ENCODE measurements at regions not wholly inside any gene's neighbourhood (a gene's known extent, or its start where the extent isn't known, plus 50 kb on each side); places are given as distances from the start of the nearest gene placed in this dataset.

DNA sequence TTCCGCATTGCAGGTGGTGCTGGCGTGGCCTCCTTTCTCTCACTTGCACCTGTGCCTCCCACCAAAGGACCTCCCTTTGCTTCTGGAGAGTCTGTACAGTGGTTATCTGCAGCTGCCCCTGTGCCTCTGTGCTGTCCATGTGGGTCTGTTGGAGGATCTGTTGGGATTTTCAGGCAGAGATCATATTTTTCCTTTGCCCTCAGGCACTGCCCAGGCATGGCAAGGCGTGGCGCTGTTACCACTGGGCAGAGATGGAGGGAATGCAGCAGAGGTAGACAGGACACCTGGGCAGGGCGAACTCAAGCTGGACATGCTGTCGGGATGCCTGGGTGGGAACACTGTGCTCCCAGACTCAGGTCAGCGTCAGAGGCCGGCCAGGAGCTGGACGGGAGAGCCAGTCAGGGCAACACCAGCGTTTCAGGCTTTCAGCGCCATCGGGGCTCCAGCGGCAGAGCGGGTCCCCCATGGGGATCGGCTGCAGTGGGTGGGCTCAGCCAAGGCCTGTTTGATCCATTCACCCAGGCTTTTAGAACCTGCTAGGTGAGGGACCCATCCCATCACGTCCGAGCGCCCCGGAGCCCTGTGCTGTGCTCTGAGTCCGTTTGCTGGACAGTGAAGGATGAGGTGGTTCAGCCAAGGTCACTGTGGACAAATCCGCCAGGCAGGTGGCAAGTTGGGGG, 718.9 kb downstream of the BRD1 start:
- no peak overlapping the region for H3K9ac ChIP-seq (ENCODE audit: low read length)
- TF ChIP-seq EZH2phosphoT487 (conservative IDR thresholded peaks at IDR 0.05; ENCODE audit: low read length): no peak
- TF ChIP-seq, protein P1, sequence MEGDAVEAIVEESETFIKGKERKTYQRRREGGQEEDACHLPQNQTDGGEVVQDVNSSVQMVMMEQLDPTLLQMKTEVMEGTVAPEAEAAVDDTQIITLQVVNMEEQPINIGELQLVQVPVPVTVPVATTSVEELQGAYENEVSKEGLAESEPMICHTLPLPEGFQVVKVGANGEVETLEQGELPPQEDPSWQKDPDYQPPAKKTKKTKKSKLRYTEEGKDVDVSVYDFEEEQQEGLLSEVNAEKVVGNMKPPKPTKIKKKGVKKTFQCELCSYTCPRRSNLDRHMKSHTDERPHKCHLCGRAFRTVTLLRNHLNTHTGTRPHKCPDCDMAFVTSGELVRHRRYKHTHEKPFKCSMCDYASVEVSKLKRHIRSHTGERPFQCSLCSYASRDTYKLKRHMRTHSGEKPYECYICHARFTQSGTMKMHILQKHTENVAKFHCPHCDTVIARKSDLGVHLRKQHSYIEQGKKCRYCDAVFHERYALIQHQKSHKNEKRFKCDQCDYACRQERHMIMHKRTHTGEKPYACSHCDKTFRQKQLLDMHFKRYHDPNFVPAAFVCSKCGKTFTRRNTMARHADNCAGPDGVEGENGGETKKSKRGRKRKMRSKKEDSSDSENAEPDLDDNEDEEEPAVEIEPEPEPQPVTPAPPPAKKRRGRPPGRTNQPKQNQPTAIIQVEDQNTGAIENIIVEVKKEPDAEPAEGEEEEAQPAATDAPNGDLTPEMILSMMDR (IDR thresholded peaks at IDR 0.05; ENCODE audit: insufficient read depth, low read length, poor library complexity, severe bottlenecking): no peak
- H3K36me3 ChIP-seq (ENCODE audit: low read length): no peaks in the 10 kb centered on the region
- H3K27ac ChIP-seq (ENCODE audit: low read depth, low read length): no peak overlapping the region
- H3K79me2 ChIP-seq (ENCODE audit: insufficient read depth, low read length): no peaks in the 10 kb centered on the region
- H3K27me3 ChIP-seq (ENCODE audit: low read length): no peaks in the 10 kb centered on the region
- H3K9me2 ChIP-seq (replicated peaks; ENCODE audit: insufficient read depth, low read length): no peaks in the 10 kb centered on the region
- no peak overlapping the region for H3K4me3 ChIP-seq (ENCODE audit: insufficient read depth, low read length, poor library complexity, severe bottlenecking)
- H3K9me3 ChIP-seq (ENCODE audit: insufficient read depth, low read length): no peaks in the 10 kb centered on the region
- no peak overlapping the region for H3K4me2 ChIP-seq (ENCODE audit: low read depth, low read length, poor library complexity, severe bottlenecking)
- no peaks in the 10 kb centered on the region for H3F3A ChIP-seq (ENCODE audit: insufficient read depth)
- no peak overlapping the region for H2AFZ ChIP-seq (ENCODE audit: low read depth, low read length, severe bottlenecking)
- no peaks in the 10 kb centered on the region for H4K20me1 ChIP-seq (ENCODE audit: low read depth, low read length)

DNA sequence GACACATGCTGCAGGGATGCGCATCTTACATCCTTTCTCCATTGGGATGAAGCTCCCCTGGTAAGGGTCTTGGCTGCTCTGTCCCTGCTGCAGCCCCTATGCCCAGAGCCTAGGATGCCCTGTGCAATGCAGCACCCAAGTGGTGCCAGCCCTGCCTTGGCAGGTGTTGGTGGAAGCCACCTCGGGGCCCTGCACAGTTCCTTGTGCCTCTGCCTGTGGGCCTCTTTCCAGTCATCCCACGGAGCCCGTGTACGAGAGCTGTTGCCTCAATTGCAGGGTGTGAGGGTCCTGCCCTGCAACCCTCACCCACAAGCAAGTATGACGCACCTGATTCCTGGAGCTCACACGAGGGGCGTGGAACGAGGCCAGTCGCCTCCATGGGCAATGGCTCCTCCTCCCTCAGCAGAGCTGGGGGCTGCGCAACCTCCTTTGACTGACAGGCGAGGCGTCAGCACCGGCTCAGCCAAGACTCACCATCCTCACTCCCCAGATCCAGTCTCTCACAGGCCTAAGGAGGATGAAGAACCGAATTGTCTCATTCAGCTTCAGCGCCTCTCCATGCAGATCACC, 719.6 kb downstream of the BRD1 start:
- Histone ChIP-seq H3K9me3 (ENCODE audit: insufficient read depth, low read length) (no peaks in the 10 kb centered on the region), H3K27ac (ENCODE audit: low read depth, low read length) (no peak overlapping the region), H3K9ac (ENCODE audit: low read length) (no peak overlapping the region), H3K36me3 (ENCODE audit: low read length) (no peaks in the 10 kb centered on the region), H3K79me2 (ENCODE audit: insufficient read depth, low read length) (no peaks in the 10 kb centered on the region), H3F3A (ENCODE audit: insufficient read depth) (no peaks in the 10 kb centered on the region), H3K27me3 (ENCODE audit: low read length) (no peaks in the 10 kb centered on the region), H4K20me1 (ENCODE audit: low read depth, low read length) (no peaks in the 10 kb centered on the region), H2AFZ (ENCODE audit: low read depth, low read length, severe bottlenecking) (no peak overlapping the region), H3K4me2 (ENCODE audit: low read depth, low read length, poor library complexity, severe bottlenecking) (no peak overlapping the region), H3K9me2 (replicated peaks; ENCODE audit: insufficient read depth, low read length) (no peaks in the 10 kb centered on the region), H3K4me3 (ENCODE audit: insufficient read depth, low read length, poor library complexity, severe bottlenecking) (no peak overlapping the region)
- TF ChIP-seq, protein P1 (IDR thresholded peaks at IDR 0.05; ENCODE audit: insufficient read depth, low read length, poor library complexity, severe bottlenecking): no peak
- TF ChIP-seq EZH2phosphoT487 (conservative IDR thresholded peaks at IDR 0.05; ENCODE audit: low read length): no peak

DNA sequence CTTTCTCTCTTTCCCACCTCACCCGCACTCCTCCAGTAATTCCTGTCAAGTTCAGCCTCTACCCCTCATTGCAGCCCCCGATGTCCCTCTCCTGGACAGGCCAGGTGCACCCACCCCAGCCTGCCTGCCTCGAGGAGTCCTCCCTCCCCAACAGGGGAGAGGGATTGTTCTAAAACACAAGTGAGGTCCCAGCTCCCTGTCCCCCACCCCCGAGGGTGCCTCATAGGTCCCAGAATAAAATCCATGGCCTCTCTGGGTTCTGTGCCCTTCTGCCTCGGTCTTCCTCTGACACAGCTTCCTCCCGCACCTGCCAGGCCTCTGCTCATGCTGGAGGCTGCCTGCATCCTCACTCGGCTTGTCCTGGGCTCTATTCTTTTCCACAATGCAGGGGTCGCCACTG, 720.1 kb downstream of the BRD1 start:
- Histone ChIP-seq H3K79me2 (ENCODE audit: insufficient read depth, low read length) (no peaks in the 10 kb centered on the region), H3F3A (ENCODE audit: insufficient read depth) (no peaks in the 10 kb centered on the region), H3K36me3 (ENCODE audit: low read length) (no peaks in the 10 kb centered on the region), H3K9me2 (replicated peaks; ENCODE audit: insufficient read depth, low read length) (no peaks in the 10 kb centered on the region), H3K4me3 (ENCODE audit: insufficient read depth, low read length, poor library complexity, severe bottlenecking) (no peak overlapping the region), H4K20me1 (ENCODE audit: low read depth, low read length) (no peaks in the 10 kb centered on the region), H3K9ac (ENCODE audit: low read length) (no peak overlapping the region), H3K9me3 (ENCODE audit: insufficient read depth, low read length) (no peaks in the 10 kb centered on the region), H3K27me3 (ENCODE audit: low read length) (no peaks in the 10 kb centered on the region), H2AFZ (ENCODE audit: low read depth, low read length, severe bottlenecking) (no peak overlapping the region), H3K4me2 (ENCODE audit: low read depth, low read length, poor library complexity, severe bottlenecking) (no peak overlapping the region), H3K27ac (ENCODE audit: low read depth, low read length) (no peak overlapping the region)
- TF ChIP-seq, protein P1 (IDR thresholded peaks at IDR 0.05; ENCODE audit: insufficient read depth, low read length, poor library complexity, severe bottlenecking): no peak
- TF ChIP-seq EZH2phosphoT487 (conservative IDR thresholded peaks at IDR 0.05; ENCODE audit: low read length): no peak
